ENCODE measurements at regions not wholly inside any gene's neighbourhood (a gene's known extent, or its start where the extent isn't known, plus 50 kb on each side); places are given as distances from the start of the nearest gene placed in this dataset.

DNA sequence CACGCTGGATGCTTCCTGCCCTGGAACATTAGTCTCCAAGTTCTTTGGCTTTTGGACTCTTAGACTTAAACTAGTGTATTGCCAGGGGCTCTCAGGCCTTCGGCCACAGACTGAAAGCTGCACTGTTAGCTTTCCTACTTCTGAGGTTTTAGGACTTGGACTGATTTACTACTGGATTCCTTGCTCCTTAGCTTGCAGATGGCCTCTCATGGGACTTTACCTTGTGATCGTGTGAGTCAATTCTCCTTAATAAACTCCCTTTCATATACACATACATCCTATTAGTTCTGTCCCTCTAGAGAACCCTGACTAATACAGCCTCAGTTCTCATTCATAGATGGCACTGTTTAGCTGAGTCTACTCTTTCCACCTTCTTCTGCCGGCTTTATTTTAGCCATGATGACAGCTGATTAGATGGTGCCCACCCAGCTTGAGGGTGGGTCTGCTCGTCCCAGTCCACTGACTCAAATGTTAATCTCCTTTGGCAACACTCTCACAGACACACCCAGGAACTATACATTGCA is 389.1 kb downstream of the NYAP2 start:
- no peak for DNase-seq (ENCODE audit: low read depth)
- TF ChIP-seq CTCF (IDR thresholded peaks at IDR 0.05; ENCODE audit: low read length, missing control alignments) = no peak
- no peak overlapping the region for H3K4me3 ChIP-seq (replicated peaks; ENCODE audit: low read depth, low read length)

DNA sequence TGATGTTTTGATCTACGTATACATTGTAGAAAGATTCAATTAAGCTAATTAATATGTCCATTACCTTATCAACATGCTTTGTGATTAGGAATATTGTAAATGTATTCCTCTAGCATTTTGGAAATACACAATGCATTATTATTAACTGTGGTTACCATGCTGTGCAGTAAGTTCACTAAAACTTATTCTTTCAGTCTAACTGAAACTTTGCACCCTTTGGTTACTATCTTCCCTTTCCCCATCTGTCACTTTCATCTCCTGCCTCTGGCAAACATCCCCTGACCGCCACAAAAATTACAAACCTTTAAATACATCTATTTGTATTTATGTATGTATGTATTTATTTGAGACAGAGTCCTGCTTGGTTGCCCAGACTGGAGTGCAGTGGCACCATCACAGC is 388.0 kb downstream of the NYAP2 start:
- DNase-seq (ENCODE audit: low read depth) = no peak
- no peak overlapping the region for H3K4me3 ChIP-seq (replicated peaks; ENCODE audit: low read depth, low read length)
- TF ChIP-seq CTCF (IDR thresholded peaks at IDR 0.05; ENCODE audit: low read length, missing control alignments) = no peak

DNA sequence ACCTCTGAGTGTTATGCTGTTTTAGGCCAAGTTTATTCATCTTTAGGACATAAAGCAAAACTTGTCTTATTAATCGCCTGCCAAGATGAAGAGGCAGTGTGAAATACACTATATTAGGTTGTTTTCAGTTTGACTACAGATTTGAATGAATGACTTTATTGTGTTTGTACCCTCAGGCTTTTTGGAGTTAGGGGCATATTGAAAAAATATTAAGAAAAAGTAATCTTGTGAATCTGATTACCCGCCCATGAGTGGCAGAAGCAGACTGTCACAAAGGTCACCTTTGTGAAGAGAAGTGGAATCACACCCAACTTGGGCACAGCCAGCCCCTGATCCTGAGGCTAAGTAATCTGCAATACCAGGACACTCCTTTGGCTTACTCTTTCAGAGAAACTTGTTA is 382.5 kb downstream of the NYAP2 start:
- H3K4me3 ChIP-seq (replicated peaks; ENCODE audit: low read depth, low read length) = no peak overlapping the region
- DNase-seq (ENCODE audit: low read depth) = no peak
- TF ChIP-seq CTCF (IDR thresholded peaks at IDR 0.05; ENCODE audit: low read length, missing control alignments) = no peak

DNA sequence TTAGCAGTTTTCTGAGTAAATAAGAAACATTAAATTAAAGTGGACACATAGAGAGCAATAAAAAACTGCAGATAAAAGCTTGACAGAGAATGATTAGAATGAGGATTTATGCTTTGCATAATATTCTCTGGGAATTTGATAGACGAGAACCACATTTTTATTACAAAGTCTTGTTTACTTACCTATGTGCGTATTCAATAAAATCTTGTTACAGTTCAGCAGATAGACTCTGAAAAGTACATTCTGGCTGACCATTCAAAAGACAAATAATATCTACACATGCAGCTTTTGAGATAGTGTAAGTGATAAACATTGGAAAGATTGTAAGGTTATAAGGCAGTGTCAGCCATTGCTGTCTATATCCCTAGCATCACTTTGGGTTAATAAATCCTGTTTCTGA is 381.6 kb downstream of the NYAP2 start:
- no peak for TF ChIP-seq CTCF (IDR thresholded peaks at IDR 0.05; ENCODE audit: low read length, missing control alignments)
- no peak overlapping the region for H3K4me3 ChIP-seq (replicated peaks; ENCODE audit: low read depth, low read length)
- DNase-seq (ENCODE audit: low read depth) = no peak

- no peak overlapping the region for H3K4me3 ChIP-seq (replicated peaks; ENCODE audit: low read depth, low read length)
- no peak for TF ChIP-seq CTCF (IDR thresholded peaks at IDR 0.05; ENCODE audit: low read length, missing control alignments)
- DNase-seq (ENCODE audit: low read depth) = peak; percentile 1
Observed at GRCh38 chr2:225779829-225780228, 380.3 kb downstream of the NYAP2 start.

DNA sequence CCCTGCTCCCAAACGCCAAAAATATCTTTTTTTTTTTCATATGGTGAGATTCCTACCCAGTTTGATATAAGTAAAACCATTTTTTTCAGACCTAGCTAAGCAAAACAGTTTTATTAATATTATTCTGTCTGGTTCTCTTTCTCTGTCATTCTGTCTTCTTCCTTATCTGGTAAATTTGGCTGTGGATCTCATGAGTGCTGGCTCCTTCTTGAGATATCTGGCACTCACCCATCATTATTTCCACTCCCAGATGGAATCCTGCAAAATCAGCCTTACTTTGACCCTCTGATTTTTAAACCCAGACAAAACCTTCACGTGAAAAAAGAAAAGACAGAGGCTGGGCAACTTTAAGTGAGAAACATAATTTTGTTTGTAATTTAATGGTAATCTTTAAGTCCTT is 373.6 kb downstream of the NYAP2 start:
- H3K4me3 ChIP-seq (replicated peaks; ENCODE audit: low read depth, low read length) = no peak overlapping the region
- DNase-seq (ENCODE audit: low read depth) = peak; percentile 44
- no peak for TF ChIP-seq CTCF (IDR thresholded peaks at IDR 0.05; ENCODE audit: low read length, missing control alignments)

DNA sequence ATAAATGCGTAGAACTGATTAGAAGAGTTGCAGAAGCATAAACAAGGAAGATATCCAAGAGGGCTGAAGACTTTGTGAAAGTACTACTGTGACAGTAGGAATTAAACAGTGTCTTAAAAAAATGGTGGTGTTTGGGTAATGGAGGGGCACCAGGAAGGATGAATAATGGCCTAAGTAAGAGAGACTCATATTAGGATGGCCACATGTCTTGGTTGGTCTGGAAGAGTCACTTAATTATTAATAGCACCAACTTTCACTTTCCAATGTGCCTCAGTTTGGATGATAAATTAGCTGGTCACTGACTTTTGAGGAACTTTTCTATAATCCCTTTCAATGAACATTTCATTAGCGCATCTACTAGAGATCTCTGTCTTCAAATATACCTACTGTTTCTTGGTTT is 372.2 kb downstream of the NYAP2 start:
- TF ChIP-seq CTCF (IDR thresholded peaks at IDR 0.05; ENCODE audit: low read length, missing control alignments) = no peak
- no peak overlapping the region for H3K4me3 ChIP-seq (replicated peaks; ENCODE audit: low read depth, low read length)
- no peak for DNase-seq (ENCODE audit: low read depth)

Data from fibroblast of pulmonary artery (primary cell).